Sciatic nerve (tissue), 2 donors: ENCODE measurements at regions not wholly inside any gene's neighbourhood (a gene's known extent, or its start where the extent isn't known, plus 50 kb on each side); places are given as distances from the start of the nearest gene placed in this dataset.
"Not testable (repeated sequence)": the region's sequence is repeated elsewhere in the genome, so short reads cannot be mapped to it uniquely, and the experiment has no call there.

Experiments
- ATAC-seq: fragments of 200-7000 bp; cut with Tn5 transposase; one replicate; pipeline ENCODE4 v1.9.1; 2020; ENCODE audit warnings: mild to moderate bottlenecking, moderate library complexity
- DNase-seq: peaks from one replicate; pipeline ENCODE4 v3.0.0-alpha.2; 2020; ENCODE audit warnings: low spot score
- intact Hi-C: fragments of 100-400 bp; cut with DNase I; formaldehyde crosslinking; loops from one replicate; pipeline ENCODE4 v1.14.2; 2022
- donor health status: DM: no; HTN: no; CAD: no.
- donor health status: DM: no; HTN: no; CAD: no.

DNA sequence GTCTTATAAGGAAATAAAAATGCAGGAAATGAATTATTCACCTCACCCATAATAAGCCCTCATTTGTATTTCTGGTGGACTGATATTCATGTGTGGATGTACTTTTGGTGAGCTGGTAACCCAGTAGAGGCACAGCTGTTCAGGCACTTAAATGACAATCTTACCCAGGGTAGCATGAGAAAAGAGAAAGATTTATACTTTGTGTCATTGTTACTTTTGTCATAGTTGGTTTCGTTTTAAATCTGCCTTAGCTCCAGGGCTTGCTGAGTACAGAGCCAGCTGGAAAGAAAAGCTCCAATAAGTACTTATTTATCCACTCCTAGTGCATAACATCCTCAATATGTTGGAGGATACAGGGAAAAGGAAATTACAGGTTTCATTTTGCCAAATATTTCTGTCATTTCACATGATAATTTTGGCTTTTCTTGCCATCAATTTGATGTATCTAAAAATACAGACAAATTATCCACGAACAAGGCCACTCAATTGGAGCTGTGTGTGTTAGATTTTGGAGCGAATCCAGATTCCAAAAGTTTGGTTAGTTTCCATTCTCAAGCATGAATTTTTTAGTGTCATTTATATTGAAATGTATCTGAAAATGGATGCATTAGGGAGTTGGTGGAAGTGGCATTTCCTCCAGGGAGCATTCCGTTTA is 1276.1 kb upstream of the FAM98A start:
- ATAC-seq: no peak
- intact Hi-C loops: no loop called here

DNA sequence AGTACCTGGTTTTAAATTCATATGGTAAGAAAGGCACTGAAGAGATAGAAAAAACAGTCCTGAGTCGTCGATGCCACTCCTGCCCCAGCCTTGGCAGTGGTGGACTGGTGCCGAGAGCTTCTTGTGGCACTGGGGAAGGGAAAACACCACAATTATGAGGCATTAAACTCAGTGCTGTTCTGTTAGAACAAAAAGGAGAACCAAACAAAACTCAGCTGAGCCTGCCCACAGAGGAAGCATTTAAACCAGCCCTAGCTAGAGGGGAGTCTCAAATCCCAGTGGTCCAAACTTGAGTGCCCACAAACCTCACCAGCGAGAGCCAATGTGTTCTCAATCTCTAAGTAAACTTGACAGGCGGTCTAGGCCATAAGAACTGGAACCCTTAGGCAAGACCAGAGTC is 1254.5 kb upstream of the FAM98A start:
- no peak for DNase-seq
- intact Hi-C loops: no loop called here

More for the DNA sequence above, 1276.1 kb upstream of the FAM98A start:
- DNase-seq: no peak

DNA sequence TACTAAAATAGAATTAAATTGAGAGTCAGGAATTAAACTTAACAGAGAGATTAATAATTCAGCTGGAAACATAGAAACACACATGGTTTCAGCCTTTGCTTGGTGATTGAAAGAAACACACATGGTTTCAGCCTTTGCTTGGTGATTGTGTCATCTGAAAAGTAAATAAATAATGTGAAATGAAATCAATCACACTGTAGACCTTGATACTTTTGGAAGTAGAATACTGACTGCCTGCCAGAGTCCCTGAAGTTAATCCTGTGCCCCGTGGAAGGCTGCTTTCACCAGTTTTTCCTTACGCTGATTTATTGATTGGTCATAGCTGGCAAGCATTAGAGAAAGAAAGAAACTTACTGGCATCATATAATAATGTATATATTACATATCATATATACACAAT is 1252.7 kb upstream of the FAM98A start:
- intact Hi-C loops: no loop called here
- no peak for DNase-seq
- ATAC-seq: no peak

More for the DNA sequence above, 1254.5 kb upstream of the FAM98A start:
- ATAC-seq: no peak

DNA sequence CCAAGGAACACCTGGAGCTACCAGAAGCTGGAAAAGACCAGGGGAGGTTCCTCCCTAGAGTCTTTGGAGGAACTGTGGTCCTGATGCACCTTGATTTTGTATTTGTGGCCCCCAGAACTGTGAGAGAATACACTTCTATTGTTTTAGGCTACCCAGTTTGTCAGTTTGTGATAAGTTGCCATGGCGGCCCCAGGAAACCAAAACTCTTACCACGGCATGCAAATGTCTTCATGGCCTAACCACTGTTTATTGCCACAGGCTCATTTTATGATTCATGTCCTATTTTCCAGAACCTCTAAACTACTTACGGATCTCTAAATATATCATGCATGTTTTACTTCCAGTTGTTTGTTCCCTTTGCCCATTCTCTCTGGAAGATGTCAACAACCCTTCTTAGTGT is 1250.7 kb upstream of the FAM98A start:
- ATAC-seq (no peak), DNase-seq (no peak)
- intact Hi-C loops: no loop called here

DNA sequence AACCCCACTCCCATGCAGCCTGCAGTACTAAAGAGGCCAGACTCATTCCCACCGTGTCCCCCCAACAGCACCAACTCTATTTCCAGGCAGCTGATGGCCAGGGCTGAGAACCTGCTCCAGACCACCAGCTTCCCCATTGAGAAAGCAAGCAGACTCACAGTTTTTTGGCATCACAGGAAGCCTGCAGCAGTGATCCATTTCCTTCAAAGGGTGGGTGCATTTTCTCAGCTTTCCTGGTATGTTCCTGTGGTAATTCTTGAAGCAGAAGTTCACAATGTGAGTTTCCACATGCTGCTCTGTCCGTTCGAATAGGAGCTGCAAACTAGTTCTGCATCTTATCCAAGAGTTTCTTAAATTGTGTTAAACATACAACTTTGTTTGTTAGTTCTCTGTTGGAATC is 1249.6 kb upstream of the FAM98A start:
- DNase-seq (no peak), ATAC-seq (no peak)

DNA sequence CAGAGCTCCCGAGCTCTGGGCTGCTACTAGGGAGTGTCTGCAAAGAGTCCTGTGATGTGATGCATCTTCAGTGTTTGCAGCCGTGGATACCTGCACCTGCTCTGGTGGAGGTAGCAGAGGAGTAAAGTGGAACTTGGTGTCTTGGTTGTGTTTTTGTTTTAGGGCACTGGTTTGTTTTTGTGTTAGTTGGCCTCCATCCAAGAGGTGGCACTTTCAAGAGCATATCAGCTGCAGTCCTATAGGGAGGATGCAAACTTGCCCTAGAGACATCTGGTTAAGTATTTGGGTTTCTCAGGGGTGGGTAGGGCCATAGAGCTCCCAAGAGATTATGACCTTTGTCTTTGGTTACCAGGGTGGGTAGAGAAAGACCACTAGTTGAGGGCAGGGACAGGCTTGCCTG is 1249.0 kb upstream of the FAM98A start:
- ATAC-seq: no peak
- intact Hi-C loops: no loop called here
- DNase-seq: no peak

More for the DNA sequence above, 1249.6 kb upstream of the FAM98A start:
- intact Hi-C loops: no loop called here

DNA sequence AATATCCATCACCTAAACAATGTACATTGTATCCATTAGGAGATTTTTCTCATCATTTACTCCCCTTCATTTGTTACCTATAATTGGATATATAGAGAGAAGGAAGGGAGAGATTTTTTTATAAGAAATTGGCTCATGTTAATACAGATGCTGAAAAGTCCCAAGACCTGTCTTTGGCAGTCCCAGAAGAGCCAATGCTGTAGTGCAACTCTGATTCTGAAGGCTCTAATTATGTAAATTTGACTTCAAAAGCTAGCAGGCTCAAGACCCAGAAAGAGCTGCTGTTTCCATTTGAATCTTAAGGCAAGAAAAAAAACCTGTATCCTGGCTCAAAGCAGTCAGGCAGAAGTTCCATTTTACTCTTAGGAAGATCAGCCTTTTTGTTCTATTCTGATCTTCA is 1245.5 kb upstream of the FAM98A start:
- ATAC-seq (no peak), DNase-seq (no peak)
- intact Hi-C loops: no loop called here

DNA sequence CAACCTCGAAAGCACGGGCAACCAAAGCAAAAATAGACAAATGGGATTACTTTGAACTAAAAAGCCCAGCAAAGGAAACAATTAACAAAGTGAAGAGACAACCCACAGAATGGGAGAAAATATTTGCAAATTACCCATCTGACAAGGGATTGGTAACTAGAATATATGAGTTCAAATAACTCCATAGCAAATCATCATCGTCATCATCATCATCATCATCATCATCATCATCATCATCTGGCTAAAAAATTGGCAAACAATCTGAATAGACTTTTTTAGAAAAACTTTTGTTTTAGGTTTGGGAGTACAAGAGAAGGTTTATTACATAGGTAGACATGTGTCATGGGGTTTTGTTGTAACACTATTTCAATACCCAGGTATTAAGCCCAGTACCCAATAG is 1239.3 kb upstream of the FAM98A start:
- no peak for DNase-seq
- no peak for ATAC-seq
- intact Hi-C loops: no loop called here

DNA sequence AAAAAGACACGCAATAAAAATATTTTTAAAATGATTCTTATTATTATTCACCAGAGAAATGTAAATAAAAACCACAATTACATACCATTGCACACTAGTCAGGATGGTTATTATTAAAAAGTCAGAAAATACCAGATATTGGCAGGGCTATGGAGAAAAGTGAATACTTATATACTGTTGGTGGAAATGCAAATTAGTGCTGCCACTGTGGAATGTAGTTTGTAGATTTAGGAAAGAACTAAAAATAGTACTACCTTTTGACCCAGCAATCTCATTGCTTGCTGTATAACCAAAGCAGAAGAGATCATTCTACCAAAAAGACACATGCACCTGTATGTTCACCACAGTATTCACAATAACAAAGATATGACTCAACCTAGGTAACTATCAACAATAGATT is 1237.3 kb upstream of the FAM98A start:
- no peak for ATAC-seq
- intact Hi-C loops: no loop called here

DNA sequence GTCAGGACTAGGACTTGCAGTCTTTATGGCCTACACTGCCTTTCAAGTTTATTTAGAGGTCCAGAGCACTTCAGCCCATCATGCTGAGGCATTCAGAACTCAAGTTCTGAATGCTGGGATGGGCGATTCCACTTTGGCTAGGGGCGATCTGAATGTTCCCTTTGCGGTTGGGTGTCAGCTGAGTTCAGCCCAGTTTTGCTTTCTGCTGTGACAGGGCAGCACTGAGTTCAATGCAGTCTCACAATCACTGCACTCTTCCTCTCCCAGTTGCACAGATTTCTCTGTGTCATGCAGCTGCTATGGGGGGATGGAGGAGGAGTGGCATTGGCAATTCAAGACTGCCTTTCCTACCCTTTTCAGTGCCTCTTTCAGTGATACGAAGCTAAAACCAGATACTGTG is 1232.0 kb upstream of the FAM98A start:
- no peak for ATAC-seq
- intact Hi-C loops: no loop called here
- DNase-seq: no peak

More for the DNA sequence above, 1237.3 kb upstream of the FAM98A start:
- no peak for DNase-seq

DNA sequence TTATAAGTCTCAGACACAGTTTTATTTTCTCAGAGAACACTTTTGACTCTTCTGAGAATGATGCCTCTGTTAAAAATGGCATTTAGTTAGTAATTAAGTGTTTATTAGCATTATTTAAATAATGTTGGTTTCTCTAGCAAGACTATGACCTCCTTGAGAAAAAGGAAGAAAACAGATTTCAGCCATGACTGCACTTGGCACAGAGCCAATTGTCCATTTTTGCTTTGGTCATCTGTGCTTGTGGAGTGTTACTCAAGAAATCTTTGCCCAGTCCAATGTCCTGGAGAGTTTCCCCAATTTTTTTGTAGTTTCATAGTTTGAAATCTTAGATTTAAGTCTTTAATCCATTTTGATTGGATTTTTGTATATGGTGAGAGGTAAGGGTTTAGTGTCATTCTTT is 1229.4 kb upstream of the FAM98A start:
- intact Hi-C loops: no loop called here
- DNase-seq (no peak), ATAC-seq (no peak)

DNA sequence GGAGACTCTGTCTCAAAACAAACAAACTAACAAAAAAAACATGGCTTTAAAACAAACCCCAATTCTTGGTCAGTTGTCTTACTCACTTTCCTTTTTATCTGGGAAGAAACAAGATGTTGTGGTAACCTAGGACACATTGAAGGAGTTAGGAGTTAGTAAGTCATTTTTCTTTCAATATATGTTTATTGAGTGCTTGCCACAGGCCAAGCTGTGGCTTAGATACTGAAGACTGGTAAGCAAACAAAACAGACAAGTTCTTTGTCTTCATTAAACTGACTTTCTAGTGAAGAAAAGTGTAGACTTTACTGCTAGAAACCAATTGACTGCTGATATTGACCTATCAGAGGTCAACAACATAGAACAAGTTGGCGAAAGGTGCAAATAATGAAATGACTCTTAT is 1228.3 kb upstream of the FAM98A start:
- no peak for DNase-seq
- intact Hi-C loops: no loop called here
- no peak for ATAC-seq

DNA sequence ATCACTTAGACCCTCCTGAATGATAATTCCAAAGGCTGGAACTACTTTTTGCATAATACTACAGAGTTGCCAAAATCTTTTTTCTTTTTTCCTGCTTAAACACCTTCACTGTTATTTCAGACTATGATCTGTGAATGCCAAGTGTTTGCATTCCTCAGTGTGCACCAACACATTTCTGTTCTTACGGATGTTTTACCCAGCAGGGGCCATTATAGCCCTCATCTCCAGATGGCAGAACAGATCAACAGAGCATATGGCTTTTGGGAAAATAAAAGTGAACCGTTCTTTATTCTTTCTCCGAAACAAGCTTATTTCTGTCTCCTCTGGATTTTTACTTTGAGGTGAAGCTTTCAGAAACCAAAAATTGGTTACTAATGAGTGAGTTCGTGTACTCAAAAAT is 1226.6 kb upstream of the FAM98A start:
- intact Hi-C loops: no loop called here
- no peak for DNase-seq
- ATAC-seq: no peak

DNA sequence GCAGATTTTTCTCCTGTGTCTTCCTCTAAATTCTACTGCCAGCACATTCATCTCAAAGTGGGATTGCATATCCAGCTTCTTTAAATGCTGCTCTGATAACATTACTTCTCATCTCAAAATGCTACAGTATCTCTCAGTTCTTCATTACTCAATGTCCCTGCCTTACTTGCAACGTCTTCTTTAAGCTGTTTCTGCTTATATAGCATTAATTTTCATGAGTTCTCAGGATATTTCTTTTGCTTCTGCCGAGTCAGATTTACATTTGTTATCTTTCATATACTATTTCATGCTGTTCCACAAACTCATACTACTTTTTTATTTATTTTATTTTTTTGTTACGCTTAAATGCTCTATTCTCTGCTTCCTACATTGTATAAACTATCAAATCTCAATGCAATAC is 1223.5 kb upstream of the FAM98A start:
- intact Hi-C loops: no loop called here
- DNase-seq: no peak
- no peak for ATAC-seq

DNA sequence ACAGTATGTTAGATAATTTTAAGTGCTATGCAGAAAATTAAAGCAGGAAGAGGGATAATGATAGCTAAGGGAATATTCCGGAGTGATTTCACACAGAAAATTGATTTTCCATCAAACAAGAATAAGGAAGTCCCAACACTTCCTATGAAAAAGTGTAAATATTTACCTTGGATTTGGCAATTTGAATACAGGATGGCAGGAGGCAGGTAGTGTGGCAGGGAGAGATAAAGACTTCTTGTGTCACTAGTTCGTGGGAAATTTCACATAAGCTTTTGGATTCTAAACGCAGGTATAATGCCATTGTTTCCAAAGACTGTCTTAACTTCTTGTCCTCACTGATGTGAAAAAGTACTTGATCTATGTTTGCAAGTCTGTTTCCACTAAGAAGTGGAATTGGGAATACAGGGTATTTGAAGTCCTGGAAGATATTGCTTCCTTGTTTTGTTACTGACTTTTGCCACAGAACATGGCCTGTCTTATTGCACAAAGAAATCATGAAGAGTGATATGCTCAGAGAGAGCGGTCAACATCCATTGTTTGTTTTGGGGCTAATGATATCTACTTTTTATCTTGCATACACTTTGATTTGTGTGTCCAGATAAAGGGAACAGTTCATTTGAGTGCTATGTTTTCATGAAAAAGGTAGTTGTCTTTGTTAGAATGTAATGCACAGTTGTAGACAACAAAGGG is 1216.1 kb upstream of the FAM98A start:
- intact Hi-C loops: no loop called here
- ATAC-seq (no peak), DNase-seq (no peak)

DNA sequence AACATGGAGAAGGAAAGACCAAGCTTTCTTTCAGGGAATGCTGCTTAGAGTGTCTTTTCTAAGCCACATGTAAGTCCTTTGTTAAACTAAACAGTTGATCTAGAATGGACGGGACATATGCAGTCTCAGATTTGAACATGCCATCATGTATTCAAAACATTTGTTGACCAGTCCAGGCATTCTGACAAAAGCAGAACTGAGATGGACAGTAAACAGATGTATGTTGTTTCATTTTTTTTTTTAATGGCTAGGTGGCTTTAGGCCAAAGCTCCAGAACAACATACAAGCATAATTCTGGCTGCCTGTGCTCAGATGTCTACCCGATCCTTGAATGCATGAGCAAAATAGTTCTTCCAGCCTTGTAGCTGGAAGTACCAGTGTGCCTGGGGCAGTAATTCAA is 1211.4 kb upstream of the FAM98A start:
- ATAC-seq (no peak), DNase-seq (no peak)
- intact Hi-C loops: no loop called here

DNA sequence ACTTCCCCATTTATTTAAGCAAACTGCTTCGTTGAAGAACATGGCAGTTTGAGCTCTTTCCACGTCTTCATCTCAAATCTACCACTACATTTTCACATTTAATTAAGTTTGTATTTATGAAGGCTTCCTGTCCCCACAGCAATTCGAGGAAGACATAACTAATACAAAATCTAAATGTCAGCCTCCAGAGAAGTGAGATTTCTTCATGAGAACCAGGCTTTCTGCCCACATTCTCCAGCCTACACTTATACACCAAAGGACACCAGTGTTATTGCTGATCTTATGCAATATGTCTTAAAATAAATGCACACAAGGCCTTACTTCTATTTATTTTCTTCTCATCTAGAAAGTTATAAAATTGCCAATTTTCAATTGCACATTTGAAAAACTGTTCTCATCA is 1209.3 kb upstream of the FAM98A start:
- ATAC-seq: no peak
- intact Hi-C loops: no loop called here
- DNase-seq: no peak

DNA sequence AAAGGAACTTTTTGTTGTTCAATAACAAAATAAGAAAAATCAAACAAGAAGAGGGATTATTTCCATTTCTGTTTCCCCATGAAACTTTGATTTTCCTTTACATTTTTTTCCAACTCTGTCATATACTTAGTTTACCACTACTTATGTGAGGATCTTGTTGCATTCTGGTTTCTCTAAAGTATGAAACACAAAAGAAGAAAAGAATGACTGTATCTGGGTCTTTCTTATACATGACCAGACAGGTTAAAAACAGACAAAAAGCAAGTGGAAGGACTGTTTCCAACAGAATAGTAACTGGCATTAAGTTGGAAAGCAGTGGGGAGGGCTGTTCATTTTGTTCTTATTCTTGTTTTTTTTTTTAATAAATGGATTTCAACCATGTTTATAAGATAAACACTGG is 1207.8 kb upstream of the FAM98A start:
- DNase-seq: no peak
- no peak for ATAC-seq
- intact Hi-C loops: no loop called here

DNA sequence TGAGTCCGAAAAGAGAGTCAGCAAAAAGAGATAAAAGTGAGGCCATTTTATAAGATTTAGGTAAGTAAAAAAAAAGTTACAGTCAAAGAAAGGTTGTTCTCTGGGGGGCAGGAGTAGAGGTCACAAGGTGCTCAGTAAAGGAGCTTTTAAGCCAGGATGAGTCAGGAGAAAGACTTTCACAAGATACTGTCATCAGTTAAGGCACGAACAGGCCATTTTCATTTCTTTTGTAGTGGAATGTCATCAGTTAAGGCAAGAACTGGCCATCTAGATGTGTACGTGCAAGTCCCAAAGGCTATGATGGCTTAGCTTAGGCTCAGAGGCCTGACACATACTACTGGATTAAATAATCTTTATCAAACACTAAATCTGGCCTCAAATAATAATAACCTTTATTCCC is 1207.3 kb upstream of the FAM98A start:
- ATAC-seq (no peak), DNase-seq (no peak)
- intact Hi-C loops: no loop called here

DNA sequence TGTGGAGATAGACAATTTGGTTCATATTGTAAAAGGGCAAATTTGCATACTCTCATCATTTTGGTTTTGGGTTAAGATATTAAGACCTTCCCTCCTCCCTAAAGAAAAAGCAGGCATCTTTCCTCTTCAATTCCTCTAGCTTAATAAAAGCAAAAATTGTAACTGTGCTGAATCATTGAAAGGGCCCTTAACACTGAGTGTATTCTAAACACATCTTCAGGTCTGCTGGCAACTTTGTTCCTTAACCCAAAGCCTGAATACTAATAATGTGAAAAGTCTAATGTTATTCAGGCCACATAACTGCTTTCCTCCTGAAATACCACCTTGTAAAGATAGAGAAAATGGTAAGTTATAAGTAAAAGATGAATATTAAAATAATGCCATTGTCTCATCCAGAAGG is 1200.5 kb upstream of the FAM98A start:
- no peak for ATAC-seq
- no peak for DNase-seq
- intact Hi-C loops: no loop called here

DNA sequence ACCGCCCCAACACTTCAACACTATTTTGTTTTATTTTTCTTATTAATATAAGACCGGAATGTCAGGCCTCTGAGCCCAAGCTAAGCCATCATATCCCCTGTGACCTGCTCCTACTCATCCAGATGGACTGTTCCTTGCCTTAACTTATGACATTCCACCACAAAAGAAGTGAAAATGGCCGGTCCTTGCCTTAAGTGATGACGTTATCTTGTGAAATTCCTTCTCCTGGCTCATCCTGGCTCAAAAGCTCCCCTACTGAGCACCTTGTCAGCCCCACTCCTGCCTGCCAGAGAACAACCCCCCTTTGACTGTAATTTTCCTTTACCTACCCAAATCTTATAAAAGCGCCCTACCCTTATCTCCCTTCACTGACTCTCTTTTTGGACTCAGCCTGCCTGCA is 1196.5 kb upstream of the FAM98A start:
- DNase-seq, intact Hi-C loops: not testable (repeated sequence)

More for the DNA sequence above, 1196.5 kb upstream of the FAM98A start:
- not testable (repeated sequence) for ATAC-seq
